AG09319 (cell line): ENCODE measurements at regions not wholly inside any gene's neighbourhood (a gene's known extent, or its start where the extent isn't known, plus 50 kb on each side); places are given as distances from the start of the nearest gene placed in this dataset.

ENCODE experiments used
- DNase-seq: peaks from one replicate; pipeline ENCODE4 v3.0.0-alpha.2; 2010; ENCODE audit warnings: low read depth; ENCODE audit errors: extremely low read depth
- TF ChIP-seq, protein P1 (sequence below): IDR thresholded peaks from 2 replicates; pipeline ENCODE4 v1.5.1; 2011; ENCODE audit warnings: low read depth, mild to moderate bottlenecking, inconsistent platforms, low read length, moderate library complexity

GRCh38 chr17:72492941-72493340, 372.1 kb downstream of the SOX9 start:
- DNase-seq, result no peak
- TF ChIP-seq, protein P1, sequence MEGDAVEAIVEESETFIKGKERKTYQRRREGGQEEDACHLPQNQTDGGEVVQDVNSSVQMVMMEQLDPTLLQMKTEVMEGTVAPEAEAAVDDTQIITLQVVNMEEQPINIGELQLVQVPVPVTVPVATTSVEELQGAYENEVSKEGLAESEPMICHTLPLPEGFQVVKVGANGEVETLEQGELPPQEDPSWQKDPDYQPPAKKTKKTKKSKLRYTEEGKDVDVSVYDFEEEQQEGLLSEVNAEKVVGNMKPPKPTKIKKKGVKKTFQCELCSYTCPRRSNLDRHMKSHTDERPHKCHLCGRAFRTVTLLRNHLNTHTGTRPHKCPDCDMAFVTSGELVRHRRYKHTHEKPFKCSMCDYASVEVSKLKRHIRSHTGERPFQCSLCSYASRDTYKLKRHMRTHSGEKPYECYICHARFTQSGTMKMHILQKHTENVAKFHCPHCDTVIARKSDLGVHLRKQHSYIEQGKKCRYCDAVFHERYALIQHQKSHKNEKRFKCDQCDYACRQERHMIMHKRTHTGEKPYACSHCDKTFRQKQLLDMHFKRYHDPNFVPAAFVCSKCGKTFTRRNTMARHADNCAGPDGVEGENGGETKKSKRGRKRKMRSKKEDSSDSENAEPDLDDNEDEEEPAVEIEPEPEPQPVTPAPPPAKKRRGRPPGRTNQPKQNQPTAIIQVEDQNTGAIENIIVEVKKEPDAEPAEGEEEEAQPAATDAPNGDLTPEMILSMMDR, result no peak

DNA sequence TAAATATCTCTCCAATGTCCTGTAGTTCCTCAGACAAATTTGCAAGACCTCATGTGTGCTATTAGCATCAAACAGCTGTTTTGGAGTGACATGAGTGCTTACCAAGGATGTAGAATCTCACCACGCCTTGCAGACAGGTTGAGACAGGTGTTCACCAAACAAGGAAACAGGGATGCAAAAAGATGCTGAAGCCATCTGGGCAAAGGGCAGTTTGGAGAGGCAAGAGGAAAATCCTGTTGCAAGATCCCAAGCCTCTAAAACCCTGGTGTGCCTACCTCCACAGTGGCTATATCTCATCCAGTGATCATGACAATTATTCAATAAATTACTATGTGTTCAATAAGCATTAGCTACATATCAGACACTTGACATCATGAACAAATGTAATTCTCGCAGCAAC, 373.7 kb downstream of the SOX9 start:
- no peak for DNase-seq
- TF ChIP-seq, protein P1, result no peak

DNA sequence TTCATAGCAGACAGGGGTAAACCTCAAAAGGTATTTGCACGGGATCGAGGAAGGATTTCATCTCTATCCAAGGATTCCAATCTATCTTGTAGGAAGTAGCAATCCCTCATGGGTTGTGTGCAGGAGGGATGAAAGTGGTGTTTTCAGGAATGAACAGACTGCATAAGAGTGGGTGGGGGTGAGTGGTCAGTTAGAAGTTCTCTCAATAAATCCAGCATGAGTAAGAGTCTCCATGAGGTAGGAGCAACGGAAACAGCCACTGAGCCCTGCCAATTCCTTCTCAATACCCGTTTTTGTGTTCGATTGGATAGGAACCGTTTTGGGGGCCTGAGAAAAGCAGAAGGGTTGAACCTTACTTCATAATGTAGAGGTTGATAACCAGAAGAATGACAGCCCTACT, 375.6 kb downstream of the SOX9 start:
- TF ChIP-seq, protein P1, result no peak
- no peak for DNase-seq

DNA sequence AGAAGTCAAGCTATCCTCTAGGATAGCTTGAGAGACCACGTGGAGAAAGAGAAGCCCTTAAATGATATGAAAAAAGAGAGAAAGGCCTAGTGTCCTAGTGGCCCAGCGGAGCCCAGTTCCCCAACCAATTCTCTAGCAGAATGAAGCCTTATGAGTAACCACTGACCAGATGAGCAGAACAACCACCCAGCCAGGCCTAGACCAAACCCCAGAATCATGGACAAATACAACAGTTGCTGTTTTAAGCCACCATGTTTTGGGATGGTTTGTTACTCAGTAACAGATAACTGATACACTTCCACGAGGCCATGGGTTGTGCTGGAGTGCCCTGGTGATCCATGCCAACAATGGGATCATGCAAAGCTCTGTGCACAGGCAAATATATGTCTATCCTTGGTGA, 377.1 kb downstream of the SOX9 start:
- no peak for DNase-seq
- TF ChIP-seq, protein P1, result no peak

- DNase-seq, result no peak
- TF ChIP-seq, protein P1, result no peak
Measured at GRCh38 chr17:72498364-72499210, 377.8 kb downstream of the SOX9 start.

GRCh38 chr17:72501404-72502370, 380.9 kb downstream of the SOX9 start:
- TF ChIP-seq, protein P1, result no peak
- DNase-seq, result no peak
